ENCODE measurements at regions not wholly inside any gene's neighbourhood (a gene's known extent, or its start where the extent isn't known, plus 50 kb on each side); places are given as distances from the start of the nearest gene placed in this dataset.
"Not testable (repeated sequence)": the region's sequence is repeated elsewhere in the genome, so short reads cannot be mapped to it uniquely, and the experiment has no call there.

- no peak for DNase-seq (ENCODE audit: low read depth in 4 of 4, low spot score in 3 of 4)
These were observed 1310.8 kb upstream of the LRRTM3 start for GRCh38 chr10:65614956-65615565.

DNA sequence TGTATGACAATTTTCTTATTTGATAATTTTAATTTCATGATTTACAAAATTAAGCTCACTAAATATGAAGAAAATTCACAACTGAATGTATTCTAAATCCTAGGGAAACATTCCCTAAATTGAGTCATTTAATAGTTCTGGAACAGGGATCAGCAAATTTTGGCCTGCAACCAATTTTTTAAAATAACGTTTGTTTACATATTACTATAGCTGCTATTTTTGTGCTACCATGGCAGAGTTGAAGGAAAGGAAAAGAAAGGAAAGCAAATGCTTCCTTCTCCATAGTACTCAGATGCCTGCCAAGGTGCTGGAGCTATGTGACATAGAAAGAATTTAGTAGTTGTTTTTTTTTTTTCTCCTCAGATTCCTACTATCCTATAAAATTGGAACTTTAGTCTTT is 1307.7 kb upstream of the LRRTM3 start:
- no peak for DNase-seq (ENCODE audit: low read depth in 4 of 4, low spot score in 3 of 4)

GRCh38 chr10:65620404-65621048 is 1305.3 kb upstream of the LRRTM3 start:
- no peak for DNase-seq (ENCODE audit: low read depth in 4 of 4, low spot score in 3 of 4)

GRCh38 chr10:65622608-65623007 is 1303.2 kb upstream of the LRRTM3 start:
- no peak for DNase-seq (ENCODE audit: low read depth in 4 of 4, low spot score in 3 of 4)

DNA sequence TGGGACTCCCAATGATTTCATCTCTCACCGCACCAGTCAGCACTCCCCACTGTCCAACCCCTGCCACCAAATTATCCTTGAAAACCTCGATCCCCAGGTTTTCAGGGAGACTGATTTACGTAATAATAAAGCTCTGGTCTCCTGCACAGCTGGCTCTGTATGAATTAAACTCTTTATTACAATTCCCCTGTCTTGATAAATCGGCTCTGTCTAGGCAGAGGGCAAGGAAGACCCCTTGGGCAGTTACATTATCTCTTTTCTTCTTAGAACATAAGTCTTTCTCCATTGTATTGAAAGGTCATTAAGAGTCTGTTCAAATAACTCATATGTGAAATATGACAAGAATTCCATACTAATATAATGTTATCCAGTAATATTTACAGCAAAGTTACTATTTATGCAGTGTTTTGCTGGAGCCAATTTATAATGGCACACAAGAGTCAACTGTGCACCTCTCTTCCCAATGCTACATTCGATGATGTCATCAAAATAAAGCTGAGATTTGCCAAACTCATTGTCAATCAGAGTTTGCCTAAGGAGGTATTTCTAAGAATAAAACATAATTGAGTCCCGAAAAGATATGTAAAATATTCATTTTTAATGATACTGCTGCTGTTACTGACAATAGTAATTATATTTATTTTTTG is 1297.2 kb upstream of the LRRTM3 start:
- DNase-seq (ENCODE audit: low read depth in 4 of 4, low spot score in 3 of 4): no peak

GRCh38 chr10:65660006-65660405 is 1265.8 kb upstream of the LRRTM3 start:
- no peak for DNase-seq (ENCODE audit: low read depth in 4 of 4, low spot score in 3 of 4)

GRCh38 chr10:65670087-65670486 is 1255.7 kb upstream of the LRRTM3 start:
- no peak for DNase-seq (ENCODE audit: low read depth in 4 of 4, low spot score in 3 of 4)

GRCh38 chr10:65670596-65670995 is 1255.2 kb upstream of the LRRTM3 start:
- not testable (repeated sequence) for DNase-seq (ENCODE audit: low read depth in 4 of 4, low spot score in 3 of 4)

DNA sequence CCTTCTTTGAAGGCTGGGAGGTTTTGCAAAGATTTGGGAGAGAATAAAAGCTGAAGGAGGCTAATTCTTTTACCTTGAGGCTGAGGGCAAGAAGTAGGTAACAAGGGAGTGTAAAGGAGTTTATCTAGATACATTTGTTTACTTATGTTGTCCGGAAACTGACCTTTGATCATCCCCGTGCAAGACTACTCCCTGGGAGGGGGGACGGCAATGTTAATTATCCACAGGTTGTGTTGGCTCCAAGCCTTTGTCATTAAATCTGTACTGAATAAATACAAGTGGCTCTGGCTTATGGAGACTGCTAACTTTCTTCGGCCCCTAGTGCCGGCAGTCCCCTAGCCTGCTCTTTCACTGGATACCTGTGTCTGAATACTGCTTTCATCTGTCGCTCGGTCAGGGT is 1250.6 kb upstream of the LRRTM3 start:
- no peak for DNase-seq (ENCODE audit: low read depth in 4 of 4, low spot score in 3 of 4)

DNA sequence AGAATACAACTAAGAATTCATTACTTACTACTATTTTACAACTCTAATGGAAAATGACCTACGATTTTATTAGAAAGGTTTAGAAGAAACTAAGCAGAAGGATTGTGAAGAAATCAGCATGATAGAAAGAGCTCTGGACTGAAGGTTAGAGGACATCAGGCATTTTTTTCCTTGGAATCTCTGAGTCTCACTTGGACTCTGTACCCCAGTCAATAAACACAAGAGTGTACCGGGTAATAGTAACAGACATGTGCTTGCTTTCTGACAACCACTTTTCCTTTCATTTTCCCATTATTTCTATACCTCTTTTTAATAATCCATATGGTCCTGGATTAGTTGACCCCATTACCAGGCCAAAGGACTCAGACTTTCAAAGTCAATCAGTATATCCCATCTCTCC is 1240.9 kb upstream of the LRRTM3 start:
- DNase-seq (ENCODE audit: low read depth in 4 of 4, low spot score in 3 of 4): no peak

- DNase-seq (ENCODE audit: low read depth in 4 of 4, low spot score in 3 of 4): no peak
These were observed 1224.6 kb upstream of the LRRTM3 start for GRCh38 chr10:65701168-65701776.

DNA sequence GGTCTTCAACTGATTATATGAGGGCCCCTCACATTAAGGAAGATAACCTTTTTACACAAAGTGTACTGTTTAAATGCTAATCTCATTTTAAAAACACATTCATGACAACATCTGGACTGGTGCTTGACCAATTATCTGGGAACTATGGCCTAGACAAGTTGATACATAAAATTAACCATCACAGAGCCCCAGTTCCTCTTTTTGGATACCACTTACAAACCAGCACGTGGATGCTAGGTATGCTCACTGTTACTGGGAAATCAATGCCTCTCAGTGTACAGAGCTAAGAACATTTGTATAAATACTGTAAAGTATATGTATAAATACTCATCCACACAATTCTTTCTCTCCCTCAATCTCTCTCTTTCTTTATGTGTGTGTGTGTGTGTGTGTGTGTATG is 1217.8 kb upstream of the LRRTM3 start:
- no peak for DNase-seq (ENCODE audit: low read depth in 4 of 4, low spot score in 3 of 4)

- no peak for DNase-seq (ENCODE audit: low read depth in 4 of 4, low spot score in 3 of 4)
These were observed 1215.5 kb upstream of the LRRTM3 start for GRCh38 chr10:65710306-65710705.

DNA sequence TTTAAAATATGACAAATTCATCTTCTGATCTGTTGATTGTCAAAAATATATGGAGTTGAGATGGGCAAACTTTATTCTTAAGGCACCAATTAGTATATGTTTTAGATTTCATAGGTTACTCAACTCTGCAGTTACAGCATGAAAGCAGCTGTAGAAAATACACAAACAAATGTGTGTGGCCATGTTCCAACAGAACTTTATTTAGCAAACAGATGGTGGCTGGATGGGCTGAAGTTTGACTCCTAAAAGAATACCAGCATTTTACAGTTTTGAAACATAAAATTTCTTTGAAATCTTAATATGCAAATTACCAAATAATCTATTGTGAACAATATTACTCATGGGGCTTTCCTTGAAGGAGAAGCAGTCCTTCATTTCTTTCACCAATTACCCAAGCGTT is 1206.0 kb upstream of the LRRTM3 start:
- DNase-seq (ENCODE audit: low read depth in 4 of 4, low spot score in 3 of 4): no peak

DNA sequence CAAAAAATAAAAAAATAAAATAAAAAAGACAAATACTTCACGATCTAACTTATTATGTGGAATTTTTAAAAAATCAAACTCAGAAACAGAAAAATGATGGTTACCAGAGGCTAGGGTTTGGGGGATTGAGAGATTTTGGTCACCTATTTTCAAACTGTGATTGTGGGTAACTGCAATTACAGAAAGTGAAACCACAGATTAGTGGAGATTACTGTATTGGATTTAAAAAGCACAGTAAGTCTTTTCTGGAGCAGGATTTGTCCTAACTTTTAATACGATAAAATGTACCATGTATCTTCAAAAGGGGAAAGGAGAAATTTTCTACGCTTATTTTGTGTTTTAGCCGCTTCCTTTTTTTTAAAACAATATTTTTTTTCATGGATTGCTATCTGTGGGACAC is 1204.9 kb upstream of the LRRTM3 start:
- no peak for DNase-seq (ENCODE audit: low read depth in 4 of 4, low spot score in 3 of 4)

GRCh38 chr10:65723525-65723924 is 1202.3 kb upstream of the LRRTM3 start:
- DNase-seq (ENCODE audit: low read depth in 4 of 4, low spot score in 3 of 4): no peak

GRCh38 chr10:65735382-65735781 is 1190.5 kb upstream of the LRRTM3 start:
- no peak for DNase-seq (ENCODE audit: low read depth in 4 of 4, low spot score in 3 of 4)

DNA sequence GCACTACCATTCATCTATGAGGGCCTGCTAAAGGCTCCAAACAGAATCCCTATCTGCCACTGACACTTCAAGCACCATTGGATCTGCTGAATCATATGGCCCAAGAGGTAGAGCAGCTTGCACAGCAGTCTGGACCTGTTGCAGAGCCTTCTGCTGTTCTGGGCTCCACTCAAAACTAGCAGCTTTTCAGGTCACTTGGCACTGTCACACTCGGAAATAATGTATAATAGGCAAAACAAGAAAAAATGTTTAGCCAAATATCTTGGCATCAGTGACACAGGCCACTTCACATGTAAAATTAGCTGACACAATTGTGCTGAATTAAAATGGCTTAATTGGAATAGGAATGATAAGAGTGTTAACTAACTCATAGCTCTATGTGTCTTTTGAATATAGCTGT is 1182.9 kb upstream of the LRRTM3 start:
- no peak for DNase-seq (ENCODE audit: low read depth in 4 of 4, low spot score in 3 of 4)

GRCh38 chr10:65751218-65751617 is 1174.6 kb upstream of the LRRTM3 start:
- no peak for DNase-seq (ENCODE audit: low read depth in 4 of 4, low spot score in 3 of 4)

DNA sequence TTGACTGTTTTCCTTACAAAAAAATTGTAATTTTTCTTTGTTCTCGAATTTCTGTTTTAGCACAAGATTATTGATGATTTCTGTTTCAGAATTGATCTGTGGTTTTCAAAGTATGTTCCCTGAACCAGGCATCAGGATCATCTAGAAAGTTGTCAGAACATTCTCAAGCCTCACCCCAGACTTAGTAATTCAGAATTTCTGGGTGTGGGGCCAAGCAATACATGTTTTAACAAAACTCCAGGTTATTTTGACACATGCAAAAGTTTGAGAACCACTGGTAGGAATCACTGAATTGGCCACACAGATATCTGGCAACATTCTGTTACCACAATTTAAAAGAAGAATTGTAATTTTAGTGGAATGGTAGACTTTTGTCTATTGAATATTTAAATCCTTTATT is 1173.9 kb upstream of the LRRTM3 start:
- no peak for DNase-seq (ENCODE audit: low read depth in 4 of 4, low spot score in 3 of 4)

DNA sequence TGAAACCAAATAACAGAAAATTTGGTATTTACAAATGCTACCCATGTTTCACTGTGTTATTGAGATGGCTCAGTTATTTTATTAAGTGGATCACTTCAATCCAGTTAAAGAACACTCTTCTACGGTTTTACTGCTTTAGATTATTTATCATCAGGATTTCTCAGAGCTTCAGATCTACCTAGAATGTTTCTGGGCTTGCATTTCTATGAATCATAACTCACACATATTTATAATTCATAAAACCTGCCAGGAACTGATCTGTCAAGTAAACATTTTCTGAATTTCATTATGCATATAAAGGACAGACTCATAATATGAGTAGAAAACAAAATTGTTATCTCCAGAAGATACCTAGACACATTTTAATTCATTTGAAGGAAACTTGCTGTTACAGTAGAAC is 1172.3 kb upstream of the LRRTM3 start:
- no peak for DNase-seq (ENCODE audit: low read depth in 4 of 4, low spot score in 3 of 4)

GRCh38 chr10:65754112-65754511 is 1171.7 kb upstream of the LRRTM3 start:
- DNase-seq (ENCODE audit: low read depth in 4 of 4, low spot score in 3 of 4): no peak
